GM21381 (cell line): ENCODE measurements at regions not wholly inside any gene's neighbourhood (a gene's known extent, or its start where the extent isn't known, plus 50 kb on each side); places are given as distances from the start of the nearest gene placed in this dataset.

ENCODE experiments used
- ATAC-seq: cut with Tn5 transposase; IDR thresholded peaks from one replicate; pipeline ENCODE4 v1.9.1; 2021; ENCODE audit warnings: mild to moderate bottlenecking, moderate library complexity; ENCODE audit not compliant: unreplicated experiment

DNA sequence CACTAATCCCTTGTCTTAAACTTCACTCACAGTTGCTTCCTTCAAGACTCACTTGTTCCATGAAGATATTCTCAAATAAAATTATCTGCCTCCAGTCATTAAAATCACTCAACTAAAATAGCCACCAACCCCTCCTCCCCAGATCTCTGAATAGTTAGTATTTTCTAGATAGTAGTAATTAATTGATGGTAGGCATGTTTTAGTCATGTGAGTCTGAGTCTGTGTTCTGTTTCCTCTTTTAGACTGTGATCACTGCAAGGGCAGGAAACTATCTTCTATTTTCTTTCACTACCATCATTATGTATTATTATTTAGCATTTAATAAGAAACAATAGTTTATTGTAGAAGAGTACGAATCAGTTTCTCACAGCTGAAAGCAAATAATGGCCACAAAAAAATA is 1080.5 kb downstream of the IGSF11 start:
- no peak for ATAC-seq

- ATAC-seq: no peak
Observed at GRCh38 chr3:117955196-117955595, 1079.5 kb downstream of the IGSF11 start.

- ATAC-seq: no peak
Observed at GRCh38 chr3:117958027-117958426, 1076.6 kb downstream of the IGSF11 start.

- no peak for ATAC-seq
Observed at GRCh38 chr3:117962750-117963149, 1071.9 kb downstream of the IGSF11 start.

DNA sequence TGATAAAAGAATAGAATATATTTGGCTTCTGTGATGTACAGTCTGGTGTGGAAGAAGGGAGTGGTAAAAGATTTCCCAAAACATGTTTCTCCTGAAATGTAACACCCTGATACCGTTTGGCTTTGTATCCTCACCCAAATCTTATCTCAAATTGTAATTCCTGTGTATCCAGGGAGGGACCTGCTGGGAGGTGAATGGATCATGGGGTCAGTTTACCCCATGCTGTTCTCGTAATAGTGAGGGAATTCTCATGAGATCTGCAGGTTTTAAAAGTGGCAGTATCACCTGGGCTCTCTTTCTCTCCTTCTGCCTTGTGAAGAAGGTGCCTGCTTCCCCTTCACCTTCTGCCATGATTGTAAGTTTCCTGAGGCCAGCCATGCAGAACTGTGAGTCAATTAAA is 1070.8 kb downstream of the IGSF11 start:
- no peak for ATAC-seq

GRCh38 chr3:117964814-117965213 is 1069.8 kb downstream of the IGSF11 start:
- ATAC-seq: no peak

DNA sequence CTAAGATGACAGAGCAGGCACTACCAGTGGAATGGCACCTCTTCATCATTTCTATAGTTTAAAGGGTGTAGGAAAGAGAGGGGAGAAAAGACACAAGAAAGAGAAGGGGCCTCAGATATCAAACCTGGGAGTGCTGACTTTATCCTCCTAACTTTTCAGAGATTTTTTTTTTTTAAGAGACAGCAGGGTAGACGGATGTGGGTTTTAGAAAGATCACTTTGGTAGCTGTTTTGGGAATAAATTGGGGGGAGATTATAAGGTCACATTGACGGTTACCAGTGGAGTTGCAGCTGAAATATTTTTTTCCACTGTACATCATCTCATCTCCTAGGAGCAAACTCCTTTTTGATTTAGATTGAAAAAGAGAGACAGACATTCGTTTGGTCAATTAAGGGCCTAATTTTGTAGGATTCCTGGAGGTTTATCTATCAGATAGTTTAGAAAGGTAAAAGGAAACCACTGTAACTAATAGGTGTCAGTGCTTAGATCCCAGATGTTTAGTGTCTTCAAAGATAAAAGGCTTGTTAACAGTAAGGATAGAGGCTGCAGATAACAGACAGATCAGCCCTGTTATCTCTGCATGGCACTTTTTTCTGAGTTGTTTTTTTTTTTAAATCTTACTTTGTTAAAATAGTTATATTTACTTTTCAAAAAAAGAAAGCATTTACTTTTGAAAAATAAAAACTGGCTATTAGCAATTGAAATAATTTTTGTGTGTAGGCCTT is 1057.0 kb downstream of the IGSF11 start:
- ATAC-seq: no peak

GRCh38 chr3:117979466-117979865 is 1055.2 kb downstream of the IGSF11 start:
- ATAC-seq: no peak

DNA sequence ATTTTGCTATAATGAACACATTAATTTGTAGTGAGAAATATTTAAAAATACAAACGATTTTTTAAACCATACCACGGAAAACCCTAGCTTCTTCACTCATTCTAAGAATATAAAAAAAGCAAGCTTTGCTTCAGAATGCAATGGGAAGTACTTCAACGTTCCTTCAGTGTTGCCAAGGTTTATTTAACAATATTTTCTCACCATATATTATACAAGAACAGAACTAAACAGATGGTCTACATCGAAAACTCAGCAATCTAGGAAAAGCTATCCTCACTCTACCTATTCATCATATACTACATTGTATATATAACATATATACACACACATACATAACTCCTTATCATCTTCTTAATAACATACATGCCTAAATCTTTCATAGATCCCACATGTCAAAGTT is 1047.4 kb downstream of the IGSF11 start:
- ATAC-seq: no peak

DNA sequence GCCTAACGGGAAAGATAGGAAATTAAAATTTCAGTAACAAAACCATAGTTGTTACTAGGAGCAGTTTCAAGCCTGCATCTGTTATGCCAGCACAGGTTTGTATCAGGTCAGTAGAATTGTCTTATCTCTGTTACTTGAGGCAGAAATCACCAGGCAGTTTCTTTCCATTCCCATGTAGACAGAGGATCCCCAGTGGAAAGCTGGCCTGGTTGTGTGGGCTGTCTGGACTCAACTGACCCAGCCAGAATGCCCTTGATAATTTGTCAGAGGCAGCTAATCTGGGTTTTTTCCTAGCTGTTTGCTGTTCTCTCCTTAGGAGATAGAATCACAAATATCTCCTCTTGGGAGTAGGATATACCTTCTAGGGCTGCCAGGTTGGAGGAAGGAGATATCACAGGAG is 1044.7 kb downstream of the IGSF11 start:
- no peak for ATAC-seq

DNA sequence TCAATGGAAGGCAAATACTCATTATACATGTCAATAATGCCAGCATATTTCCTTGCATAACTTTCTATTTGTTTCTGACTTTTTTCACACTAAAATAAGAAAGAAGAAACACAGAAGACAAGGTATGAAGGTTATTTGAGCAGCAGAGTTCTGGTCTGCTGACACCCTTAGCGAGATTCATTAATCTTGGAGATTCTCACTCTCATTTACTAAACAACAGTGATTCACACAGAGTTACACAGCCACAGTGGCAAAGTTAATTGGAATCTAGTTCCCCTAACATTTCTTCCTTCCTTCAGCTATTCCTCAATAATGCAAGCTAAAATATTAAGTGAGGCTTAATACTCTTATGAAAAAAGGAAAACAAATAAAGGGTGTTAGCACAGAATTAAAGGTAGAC is 1044.0 kb downstream of the IGSF11 start:
- no peak for ATAC-seq

GRCh38 chr3:117995842-117996437 is 1038.7 kb downstream of the IGSF11 start:
- ATAC-seq: no peak

DNA sequence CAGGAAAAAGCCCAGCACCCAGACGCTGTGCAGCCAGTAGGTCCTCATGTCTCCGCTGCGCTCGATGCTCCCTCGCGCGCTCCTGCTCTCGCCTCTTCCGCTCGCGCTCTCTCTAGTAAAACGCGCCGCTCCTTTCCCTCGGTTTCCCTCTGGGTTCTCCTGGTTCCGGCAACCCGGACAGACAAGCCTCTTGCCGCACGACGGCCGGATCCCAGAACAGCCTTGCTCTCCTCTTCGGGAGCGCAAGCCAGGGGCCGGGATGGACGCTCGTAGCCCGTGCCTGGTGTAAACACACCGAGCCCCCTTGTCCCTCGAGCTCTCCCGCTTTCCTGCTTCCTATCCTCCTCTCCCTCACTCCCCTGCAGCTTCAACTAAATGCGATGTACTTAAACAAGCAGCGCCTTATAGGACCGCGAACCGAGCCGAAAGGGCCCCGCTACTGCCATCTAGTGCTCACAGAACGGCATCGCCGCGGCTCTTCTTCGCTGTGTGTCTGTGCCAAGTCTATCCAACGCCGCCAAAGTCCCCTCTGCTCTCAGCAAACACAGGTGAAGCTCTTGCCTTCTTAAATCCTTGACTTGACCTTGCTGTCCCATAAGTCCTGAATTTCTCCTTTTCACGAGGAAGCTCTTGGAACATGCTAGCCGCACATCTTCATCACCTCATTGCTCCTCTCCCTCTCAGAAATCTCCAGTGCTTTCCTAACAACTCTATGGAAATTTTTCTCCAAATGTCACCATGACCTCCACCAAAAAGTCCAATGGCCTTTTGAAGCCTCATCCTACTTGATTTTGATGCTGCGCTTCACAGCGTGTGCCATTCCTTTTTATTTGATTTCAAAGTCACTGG is 1037.2 kb downstream of the IGSF11 start:
- peak; percentile 99 for ATAC-seq

GRCh38 chr3:117998071-117998470 is 1036.6 kb downstream of the IGSF11 start:
- no peak for ATAC-seq

DNA sequence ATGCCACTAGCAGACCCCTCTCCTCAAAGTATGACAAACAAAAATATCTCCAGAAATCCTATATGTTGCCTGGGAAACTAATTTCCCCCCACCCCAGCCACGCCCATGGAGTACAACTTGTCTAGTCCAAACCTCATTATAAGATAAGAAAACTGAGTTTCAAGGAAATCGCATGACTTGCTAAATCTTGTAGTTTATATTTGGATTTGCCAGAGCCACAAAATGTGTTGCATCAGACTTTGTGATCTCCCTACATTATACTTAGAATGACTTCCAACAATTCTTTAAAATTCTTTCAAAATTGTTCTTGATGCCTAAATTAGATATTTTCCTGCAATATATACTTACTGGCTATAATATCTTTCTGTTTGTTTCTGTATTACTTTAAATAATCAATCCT is 1034.4 kb downstream of the IGSF11 start:
- no peak for ATAC-seq

GRCh38 chr3:118001380-118001779 is 1033.3 kb downstream of the IGSF11 start:
- ATAC-seq: no peak

- no peak for ATAC-seq
Observed at GRCh38 chr3:118011910-118012309, 1022.7 kb downstream of the IGSF11 start.

- no peak for ATAC-seq
Observed at GRCh38 chr3:118029049-118029448, 1005.6 kb downstream of the IGSF11 start.

DNA sequence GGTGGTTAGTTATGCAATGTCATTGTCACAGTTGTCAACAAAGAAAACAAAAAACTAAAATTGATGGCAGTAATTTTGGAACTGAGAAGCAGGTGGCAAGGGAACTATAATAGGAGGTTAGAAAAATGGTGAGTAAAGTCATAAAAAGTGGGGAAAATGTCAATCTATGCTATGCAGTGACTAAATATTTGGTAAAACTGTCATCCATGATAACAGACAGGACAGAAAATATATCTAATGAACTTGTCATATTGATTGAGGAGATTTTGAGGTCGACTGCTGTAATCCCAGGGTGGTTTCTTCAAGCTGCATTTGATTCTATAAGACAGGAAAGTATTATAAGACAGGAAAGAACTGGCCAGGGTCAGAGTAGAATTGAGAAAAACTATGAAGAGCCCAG is 998.4 kb downstream of the IGSF11 start:
- no peak for ATAC-seq

DNA sequence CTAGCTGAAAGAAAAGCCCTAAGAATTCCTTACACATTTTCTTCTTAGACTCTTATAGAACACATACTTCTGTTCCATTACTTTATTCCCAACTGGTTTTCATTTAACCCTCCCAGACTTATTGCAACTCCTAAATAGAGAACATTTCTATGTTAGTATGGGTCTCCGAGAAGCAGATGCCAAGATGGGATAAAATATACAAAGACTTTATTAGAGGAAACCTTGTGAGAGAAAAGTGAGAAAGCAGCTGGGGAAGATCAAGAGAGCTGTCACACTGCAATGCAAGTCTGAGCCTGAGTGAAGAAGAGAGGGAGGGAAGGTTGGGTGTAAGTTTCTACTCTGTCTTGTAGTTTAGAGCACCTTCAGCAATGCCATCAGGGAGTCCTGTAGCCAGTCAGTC is 979.3 kb downstream of the IGSF11 start:
- no peak for ATAC-seq

DNA sequence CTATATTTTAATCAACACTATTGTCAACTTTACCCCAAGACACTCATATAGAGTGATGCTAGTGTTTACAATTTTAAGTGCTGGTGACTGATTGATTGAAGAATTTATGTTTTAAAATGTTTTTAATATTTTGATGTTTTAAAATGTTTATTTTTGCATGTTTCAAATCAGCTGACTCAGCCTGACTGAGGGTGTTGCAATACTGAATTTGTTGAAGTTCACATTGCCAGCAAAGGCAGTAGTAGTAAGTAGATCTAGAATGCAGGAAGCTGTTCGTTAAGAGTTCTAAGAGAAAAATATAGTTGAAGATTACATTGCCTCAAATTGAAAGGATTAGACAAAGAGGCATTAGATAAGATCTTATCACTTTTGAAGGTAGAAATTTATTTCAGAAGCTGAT is 977.6 kb downstream of the IGSF11 start:
- no peak for ATAC-seq

- ATAC-seq: no peak
Observed at GRCh38 chr3:118059096-118059495, 975.5 kb downstream of the IGSF11 start.
